ENCODE measurements at regions not wholly inside any gene's neighbourhood (a gene's known extent, or its start where the extent isn't known, plus 50 kb on each side); places are given as distances from the start of the nearest gene placed in this dataset.

DNA sequence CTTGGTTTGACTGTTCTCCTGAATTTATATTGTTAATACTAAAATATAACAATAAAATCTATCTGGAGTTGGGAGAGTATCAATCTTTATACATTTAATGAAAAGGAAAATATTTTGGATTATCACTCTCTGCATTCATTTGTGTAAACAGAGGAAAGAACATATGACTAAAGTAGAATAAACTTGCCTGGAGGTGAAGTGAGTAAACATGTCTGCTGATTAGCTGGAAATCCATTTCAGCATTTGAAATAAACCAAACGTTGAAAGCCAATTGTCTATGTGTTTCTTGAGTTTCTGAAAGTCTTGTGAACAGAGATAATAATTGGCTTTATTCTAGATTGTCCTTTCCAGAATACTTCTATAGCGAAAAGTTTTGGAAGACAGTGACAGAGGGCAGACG lies 776.2 kb downstream of the SEMA5A start:
- no peak for DNase-seq (ENCODE audit: low read depth)
- TF ChIP-seq, protein P1, sequence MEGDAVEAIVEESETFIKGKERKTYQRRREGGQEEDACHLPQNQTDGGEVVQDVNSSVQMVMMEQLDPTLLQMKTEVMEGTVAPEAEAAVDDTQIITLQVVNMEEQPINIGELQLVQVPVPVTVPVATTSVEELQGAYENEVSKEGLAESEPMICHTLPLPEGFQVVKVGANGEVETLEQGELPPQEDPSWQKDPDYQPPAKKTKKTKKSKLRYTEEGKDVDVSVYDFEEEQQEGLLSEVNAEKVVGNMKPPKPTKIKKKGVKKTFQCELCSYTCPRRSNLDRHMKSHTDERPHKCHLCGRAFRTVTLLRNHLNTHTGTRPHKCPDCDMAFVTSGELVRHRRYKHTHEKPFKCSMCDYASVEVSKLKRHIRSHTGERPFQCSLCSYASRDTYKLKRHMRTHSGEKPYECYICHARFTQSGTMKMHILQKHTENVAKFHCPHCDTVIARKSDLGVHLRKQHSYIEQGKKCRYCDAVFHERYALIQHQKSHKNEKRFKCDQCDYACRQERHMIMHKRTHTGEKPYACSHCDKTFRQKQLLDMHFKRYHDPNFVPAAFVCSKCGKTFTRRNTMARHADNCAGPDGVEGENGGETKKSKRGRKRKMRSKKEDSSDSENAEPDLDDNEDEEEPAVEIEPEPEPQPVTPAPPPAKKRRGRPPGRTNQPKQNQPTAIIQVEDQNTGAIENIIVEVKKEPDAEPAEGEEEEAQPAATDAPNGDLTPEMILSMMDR (IDR thresholded peaks at IDR 0.05; ENCODE audit: control insufficient read depth, insufficient read depth, low read depth, low read length, missing control alignments), result no peak
- no peak overlapping the region for H3K4me3 ChIP-seq (ENCODE audit: control insufficient read depth, low read depth, low read length)

DNA sequence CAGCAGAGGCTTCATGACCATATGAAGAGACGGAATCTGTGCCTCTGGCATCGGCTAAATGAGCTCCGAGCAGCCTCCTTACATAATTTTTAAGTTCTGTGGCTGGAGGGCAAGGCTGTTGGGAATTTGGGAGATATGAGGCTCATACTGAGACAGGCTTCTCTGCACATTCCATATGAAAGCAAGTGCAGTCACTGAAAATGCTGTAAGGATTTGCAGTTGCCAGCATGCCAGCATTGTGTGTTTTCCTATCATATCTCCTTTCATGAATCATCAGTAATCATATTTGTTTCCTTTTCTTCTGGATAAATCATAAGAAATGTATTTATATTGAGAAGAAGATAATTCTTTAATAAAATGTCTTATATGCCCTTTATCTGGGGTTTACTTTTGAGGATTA lies 775.4 kb downstream of the SEMA5A start:
- DNase-seq (ENCODE audit: low read depth), result no peak
- TF ChIP-seq, protein P1 (IDR thresholded peaks at IDR 0.05; ENCODE audit: control insufficient read depth, insufficient read depth, low read depth, low read length, missing control alignments), result no peak
- no peak overlapping the region for H3K4me3 ChIP-seq (ENCODE audit: control insufficient read depth, low read depth, low read length)

- TF ChIP-seq, protein P1 (IDR thresholded peaks at IDR 0.05; ENCODE audit: control insufficient read depth, insufficient read depth, low read depth, low read length, missing control alignments), result no peak
- no peak for DNase-seq (ENCODE audit: low read depth)
- no peak overlapping the region for H3K4me3 ChIP-seq (ENCODE audit: control insufficient read depth, low read depth, low read length)
Measured at GRCh38 chr5:8773046-8773615, 772.7 kb downstream of the SEMA5A start.

- TF ChIP-seq, protein P1 (IDR thresholded peaks at IDR 0.05; ENCODE audit: control insufficient read depth, insufficient read depth, low read depth, low read length, missing control alignments), result no peak
- H3K4me3 ChIP-seq (ENCODE audit: control insufficient read depth, low read depth, low read length), result no peak overlapping the region
- no peak for DNase-seq (ENCODE audit: low read depth)
Measured at GRCh38 chr5:8784692-8785091, 761.2 kb downstream of the SEMA5A start.

DNA sequence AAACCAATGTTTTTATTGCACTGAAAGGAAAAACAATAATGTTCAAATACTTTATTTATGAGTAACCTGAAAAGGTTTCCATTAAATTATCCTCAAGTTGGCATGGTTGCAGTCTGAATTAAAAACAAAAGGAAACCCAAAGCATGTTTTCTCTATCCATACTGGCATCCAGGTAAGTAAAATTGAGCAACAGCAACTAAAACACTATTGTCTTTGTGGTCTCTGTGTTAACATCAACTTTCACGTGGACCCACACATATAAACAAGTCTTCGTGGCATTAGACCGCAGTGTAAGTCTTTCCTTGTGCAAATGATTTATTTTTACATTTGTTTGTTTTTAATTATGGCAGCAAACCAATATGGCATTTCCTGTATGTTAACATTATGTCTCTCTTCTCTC lies 757.6 kb downstream of the SEMA5A start:
- H3K4me3 ChIP-seq (ENCODE audit: control insufficient read depth, low read depth, low read length), result no peak overlapping the region
- TF ChIP-seq, protein P1 (IDR thresholded peaks at IDR 0.05; ENCODE audit: control insufficient read depth, insufficient read depth, low read depth, low read length, missing control alignments), result no peak
- DNase-seq (ENCODE audit: low read depth), result no peak

DNA sequence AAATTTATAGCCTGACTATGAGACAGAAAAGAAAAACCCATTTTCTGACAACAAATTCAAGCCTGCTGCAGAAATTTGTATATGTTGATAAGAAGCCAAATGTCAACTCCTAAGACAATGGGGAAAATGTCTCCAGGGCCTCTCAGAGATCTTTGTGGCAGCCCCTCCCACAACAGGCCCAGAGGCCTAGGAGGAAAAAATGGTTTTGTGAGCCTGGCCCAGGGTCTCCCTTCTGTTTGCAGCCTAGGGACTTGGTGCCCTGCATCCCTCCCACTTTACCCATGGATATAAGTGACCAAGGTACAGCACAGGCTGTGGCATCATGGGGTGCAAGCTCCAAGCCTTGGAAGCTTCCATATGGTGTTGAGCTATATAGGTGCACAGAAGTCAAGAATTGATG lies 740.2 kb downstream of the SEMA5A start:
- TF ChIP-seq, protein P1 (IDR thresholded peaks at IDR 0.05; ENCODE audit: control insufficient read depth, insufficient read depth, low read depth, low read length, missing control alignments), result no peak
- no peak overlapping the region for H3K4me3 ChIP-seq (ENCODE audit: control insufficient read depth, low read depth, low read length)
- DNase-seq (ENCODE audit: low read depth), result no peak

DNA sequence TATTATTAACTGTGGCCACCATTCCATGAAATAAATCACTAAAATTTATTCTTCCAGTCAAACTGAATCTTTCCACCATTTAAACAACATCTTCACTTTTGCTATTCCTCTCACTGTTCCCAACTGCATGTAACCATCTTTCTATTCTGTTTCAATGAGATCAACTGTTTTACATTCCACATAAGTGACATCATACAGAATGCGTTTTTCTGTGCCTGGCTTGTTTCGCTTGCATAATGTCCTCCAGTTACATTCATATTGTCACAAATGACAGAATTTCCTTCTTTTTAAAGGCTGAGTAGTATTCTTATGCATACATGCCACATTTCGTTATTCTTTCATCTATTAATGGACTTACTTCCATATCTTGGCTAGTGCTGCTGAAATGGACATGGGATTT lies 738.2 kb downstream of the SEMA5A start:
- no peak for DNase-seq (ENCODE audit: low read depth)
- H3K4me3 ChIP-seq (ENCODE audit: control insufficient read depth, low read depth, low read length), result no peak overlapping the region
- TF ChIP-seq, protein P1 (IDR thresholded peaks at IDR 0.05; ENCODE audit: control insufficient read depth, insufficient read depth, low read depth, low read length, missing control alignments), result no peak
